NOMO-1 (cell line): ENCODE measurements at regions not wholly inside any gene's neighbourhood (a gene's known extent, or its start where the extent isn't known, plus 50 kb on each side); places are given as distances from the start of the nearest gene placed in this dataset.
"Not testable (repeated sequence)": the region's sequence is repeated elsewhere in the genome, so short reads cannot be mapped to it uniquely, and the experiment has no call there.

ENCODE experiments used
- DNase-seq, 2 experiments: peaks; one replicate each; lab custom pipeline; 2025; ENCODE audit not compliant: unreplicated experiment in 2 of 2; lab: John Stamatoyannopoulos, UW

DNA sequence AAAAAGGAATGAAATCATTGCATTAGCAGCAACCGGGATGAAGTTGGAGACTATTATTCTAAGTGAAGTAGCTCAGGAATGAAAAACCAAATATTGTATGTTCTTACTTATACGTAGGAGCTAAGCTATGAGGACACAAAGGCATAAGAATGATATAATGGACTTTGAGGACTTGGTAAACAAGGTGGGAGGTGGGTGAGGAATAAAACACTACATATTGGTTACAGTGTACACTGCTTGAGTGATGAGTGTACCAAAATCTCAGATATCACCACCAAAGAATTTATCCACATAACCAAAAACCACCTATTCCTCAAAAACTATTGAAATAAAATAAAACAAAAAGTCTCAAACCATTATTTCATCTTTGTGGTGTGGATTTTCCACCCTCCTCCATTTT lies 593.5 kb downstream of the TENT5A start:
- no peak for DNase-seq

DNA sequence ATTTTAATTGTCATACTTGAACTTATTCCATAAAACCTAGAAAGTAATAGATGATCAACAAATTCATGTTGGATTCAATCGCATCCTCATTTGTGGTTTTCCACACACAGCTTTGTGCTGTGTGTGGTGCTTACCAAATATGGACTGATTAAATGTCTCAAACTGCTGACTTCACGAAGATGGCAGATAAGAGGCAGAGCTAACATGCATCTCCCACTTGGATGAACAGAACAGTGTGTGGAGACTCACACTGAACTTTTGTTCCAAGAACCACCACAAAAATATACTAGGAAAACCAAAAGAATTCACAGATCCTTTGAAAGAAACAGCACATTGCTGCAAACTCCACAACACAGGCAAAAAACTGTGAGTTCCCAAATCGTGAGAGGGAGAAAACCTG lies 603.7 kb downstream of the TENT5A start:
- no peak for DNase-seq

DNA sequence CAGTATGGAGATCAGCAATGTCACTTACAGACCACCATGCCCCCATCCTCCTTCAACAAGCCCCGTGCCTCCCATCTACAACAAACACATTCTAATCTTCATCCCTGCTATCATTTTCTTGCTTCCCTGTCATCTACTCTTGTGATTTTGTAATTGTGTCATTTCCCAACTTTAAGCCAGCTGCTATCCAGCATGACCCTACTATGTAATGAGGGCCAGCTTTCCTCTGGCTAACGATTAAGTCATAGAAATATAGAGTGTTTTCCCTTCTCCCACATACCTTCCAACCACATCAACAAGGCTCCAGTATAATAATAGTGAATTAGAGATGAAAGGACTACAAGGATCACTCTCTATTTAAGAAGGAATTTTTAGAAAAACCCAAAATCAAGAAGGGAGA lies 607.0 kb downstream of the TENT5A start:
- no peak for DNase-seq

DNA sequence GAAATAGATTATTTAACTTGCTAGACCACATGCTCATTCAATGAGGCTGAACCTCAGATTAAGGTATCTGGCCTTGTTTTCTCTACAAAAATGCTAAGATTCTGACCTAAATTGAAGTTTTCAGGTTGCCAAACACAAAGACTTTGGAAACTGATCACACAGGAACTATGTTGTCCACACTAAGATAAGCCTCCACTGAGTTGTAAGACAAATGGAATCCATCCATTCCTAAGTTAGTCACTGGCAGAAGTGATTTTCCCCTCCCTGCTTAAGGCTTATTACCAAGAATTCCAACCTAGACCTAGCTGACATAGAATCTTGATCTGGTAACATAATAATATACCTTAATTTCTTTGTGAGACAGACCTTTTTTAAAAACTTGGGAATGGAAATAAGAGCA lies 608.1 kb downstream of the TENT5A start:
- no peak for DNase-seq

GRCh38 chr6:81138236-81138635 lies 614.2 kb downstream of the TENT5A start:
- no peak for DNase-seq

GRCh38 chr6:81130969-81131368 lies 621.5 kb downstream of the TENT5A start:
- DNase-seq: no peak

- DNase-seq: no peak
These were observed 622.4 kb downstream of the TENT5A start for GRCh38 chr6:81130061-81130460.

- no peak for DNase-seq
These were observed 623.8 kb downstream of the TENT5A start for GRCh38 chr6:81128671-81129070.

GRCh38 chr6:81126150-81126549 lies 626.3 kb downstream of the TENT5A start:
- DNase-seq: no peak

GRCh38 chr6:81120280-81120679 lies 632.2 kb downstream of the TENT5A start:
- DNase-seq: no peak

GRCh38 chr6:81105998-81106397 lies 646.5 kb downstream of the TENT5A start:
- DNase-seq: no peak

GRCh38 chr6:81098109-81098814 lies 654.2 kb downstream of the TENT5A start:
- no peak for DNase-seq

- DNase-seq: not testable (repeated sequence)
These were observed 656.0 kb downstream of the TENT5A start for GRCh38 chr6:81096464-81096863.

DNA sequence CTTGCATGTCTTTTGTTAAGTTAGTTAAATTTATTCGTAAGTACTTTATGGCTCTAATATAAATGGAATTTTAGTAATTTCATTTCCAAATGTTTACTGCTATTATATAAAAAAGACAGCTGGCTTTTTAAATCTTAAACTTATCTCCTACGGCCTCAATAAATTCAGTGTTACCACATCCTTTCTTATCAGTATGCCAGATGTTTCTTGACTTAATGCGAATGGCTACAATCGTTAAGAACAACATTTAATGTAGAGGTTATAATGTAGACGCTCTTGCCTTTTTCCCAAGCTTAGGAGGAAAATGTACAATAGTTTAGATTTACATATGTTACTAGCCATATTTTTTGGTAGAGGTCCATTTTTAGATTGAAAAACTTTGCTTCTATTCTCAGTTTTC lies 659.4 kb downstream of the TENT5A start:
- DNase-seq: no peak

DNA sequence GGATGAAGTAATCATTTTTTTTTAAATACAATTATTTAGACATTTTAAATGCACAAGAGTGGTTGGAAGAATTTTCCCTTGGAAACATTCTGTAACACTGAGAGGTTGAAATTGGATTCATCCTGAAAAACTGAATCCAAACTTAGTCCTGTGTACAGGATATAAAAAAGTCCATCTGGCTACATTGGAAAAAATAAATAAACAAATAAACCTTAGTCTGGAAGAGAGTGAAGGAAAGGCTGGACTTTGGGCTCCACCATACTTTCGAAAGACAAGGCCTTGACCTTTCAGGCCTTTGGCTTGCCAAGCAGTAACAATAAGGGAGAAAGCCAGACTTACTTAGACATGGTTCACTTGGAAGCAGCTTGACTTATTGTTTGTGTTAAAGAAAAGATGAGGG lies 664.3 kb downstream of the TENT5A start:
- DNase-seq: no peak

DNA sequence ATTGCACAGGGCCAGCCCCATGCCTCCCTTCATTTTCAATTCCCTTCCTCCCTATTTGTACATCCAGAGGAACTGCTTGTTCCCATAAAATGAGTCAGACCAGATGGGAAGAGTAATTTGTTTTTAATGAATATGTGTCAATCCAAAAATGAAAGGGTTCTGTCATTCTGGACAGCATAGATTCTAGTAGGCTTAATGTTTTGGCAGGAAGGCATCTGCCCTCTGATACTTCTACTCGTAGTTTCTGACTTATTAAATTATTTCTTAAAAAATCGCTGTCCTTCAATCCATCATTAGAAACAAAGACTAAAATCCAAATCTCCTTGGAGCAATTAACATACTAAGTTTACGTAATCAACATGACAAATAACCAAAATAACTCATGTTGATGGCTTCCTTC lies 665.5 kb downstream of the TENT5A start:
- DNase-seq: no peak

- DNase-seq: no peak
These were observed 667.1 kb downstream of the TENT5A start for GRCh38 chr6:81085431-81085790.

- no peak for DNase-seq
These were observed 667.6 kb downstream of the TENT5A start for GRCh38 chr6:81084776-81085430.

- DNase-seq: no peak
These were observed 676.5 kb downstream of the TENT5A start for GRCh38 chr6:81075974-81076373.

DNA sequence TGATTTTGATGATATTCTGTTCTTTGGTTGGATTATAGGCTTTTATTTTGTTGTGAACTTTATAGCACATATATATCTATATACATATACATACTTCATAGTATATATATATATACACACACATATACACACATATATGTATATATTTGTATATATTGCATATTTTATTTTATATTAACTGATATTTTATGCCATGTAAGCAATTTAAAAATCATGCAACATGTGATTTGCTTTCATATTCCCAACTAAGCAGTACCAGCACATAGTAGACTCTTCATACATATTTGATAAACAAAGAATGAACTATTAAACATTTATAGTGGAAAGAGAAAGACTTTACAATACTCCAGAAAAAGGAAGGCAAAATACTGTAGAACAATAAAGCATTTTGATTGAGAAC lies 679.2 kb downstream of the TENT5A start:
- DNase-seq: no peak

GRCh38 chr6:81071121-81071520 lies 681.4 kb downstream of the TENT5A start:
- no peak for DNase-seq

- DNase-seq: no peak
These were observed 685.4 kb downstream of the TENT5A start for GRCh38 chr6:81067057-81067456.

DNA sequence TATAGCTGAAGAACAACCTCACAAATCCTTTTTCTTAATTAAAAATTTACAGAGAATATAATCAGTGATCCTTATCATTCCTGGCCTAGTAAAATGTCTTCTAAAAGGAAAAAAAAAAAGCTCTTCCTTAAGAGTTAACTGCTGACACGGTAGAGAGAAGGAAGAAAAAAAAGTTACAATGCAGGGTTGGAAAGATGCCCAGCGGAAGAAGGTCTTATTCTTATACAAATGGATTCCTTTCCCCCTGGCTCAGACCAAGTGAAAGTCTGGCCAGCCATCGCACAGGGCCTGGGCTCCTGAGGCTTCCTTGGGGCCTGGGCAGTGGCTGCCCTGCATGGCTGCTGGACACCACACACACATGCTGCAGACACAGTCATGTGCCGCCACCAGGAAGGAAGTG lies 688.6 kb downstream of the TENT5A start:
- DNase-seq: no peak
